HEK293T (cell line): ENCODE measurements at regions not wholly inside any gene's neighbourhood (a gene's known extent, or its start where the extent isn't known, plus 50 kb on each side); places are given as distances from the start of the nearest gene placed in this dataset.

Source experiments
- BHLHE40 ChIP-seq: fragments of 450-650 bp; IDR thresholded peaks from 2 replicates; pipeline ENCODE4 v1.6.1; 2016; ENCODE audit warnings: mild to moderate bottlenecking, moderate library complexity, borderline replicate concordance
- CTBP1 ChIP-seq: fragments of 450-650 bp; IDR thresholded peaks from 2 replicates; pipeline ENCODE4 v1.6.1; 2016; ENCODE audit warnings: borderline replicate concordance
- ELF4 ChIP-seq: fragments of 450-650 bp; IDR thresholded peaks from 2 replicates; pipeline ENCODE4 v1.6.1; 2017; ENCODE audit warnings: antibody characterized with exemption
- FOXM1 ChIP-seq: fragments of 450-650 bp; IDR thresholded peaks from 2 replicates; pipeline ENCODE4 v1.6.1; 2017; ENCODE audit warnings: mild to moderate bottlenecking, borderline replicate concordance
- HDGF ChIP-seq: fragments of 450-650 bp; IDR thresholded peaks from 2 replicates; pipeline ENCODE4 v1.6.1; 2017; ENCODE audit warnings: antibody characterized with exemption, borderline replicate concordance
- LEF1 ChIP-seq: fragments of 450-650 bp; IDR thresholded peaks from 2 replicates; pipeline ENCODE4 v1.6.1; 2017; ENCODE audit warnings: mild to moderate bottlenecking, borderline replicate concordance
- TARDBP ChIP-seq: fragments of 450-650 bp; IDR thresholded peaks from 2 replicates; pipeline ENCODE4 v1.6.1; 2016
- ZNF384 ChIP-seq: fragments of 450-650 bp; IDR thresholded peaks from 2 replicates; pipeline ENCODE4 v1.6.1; 2016

DNA sequence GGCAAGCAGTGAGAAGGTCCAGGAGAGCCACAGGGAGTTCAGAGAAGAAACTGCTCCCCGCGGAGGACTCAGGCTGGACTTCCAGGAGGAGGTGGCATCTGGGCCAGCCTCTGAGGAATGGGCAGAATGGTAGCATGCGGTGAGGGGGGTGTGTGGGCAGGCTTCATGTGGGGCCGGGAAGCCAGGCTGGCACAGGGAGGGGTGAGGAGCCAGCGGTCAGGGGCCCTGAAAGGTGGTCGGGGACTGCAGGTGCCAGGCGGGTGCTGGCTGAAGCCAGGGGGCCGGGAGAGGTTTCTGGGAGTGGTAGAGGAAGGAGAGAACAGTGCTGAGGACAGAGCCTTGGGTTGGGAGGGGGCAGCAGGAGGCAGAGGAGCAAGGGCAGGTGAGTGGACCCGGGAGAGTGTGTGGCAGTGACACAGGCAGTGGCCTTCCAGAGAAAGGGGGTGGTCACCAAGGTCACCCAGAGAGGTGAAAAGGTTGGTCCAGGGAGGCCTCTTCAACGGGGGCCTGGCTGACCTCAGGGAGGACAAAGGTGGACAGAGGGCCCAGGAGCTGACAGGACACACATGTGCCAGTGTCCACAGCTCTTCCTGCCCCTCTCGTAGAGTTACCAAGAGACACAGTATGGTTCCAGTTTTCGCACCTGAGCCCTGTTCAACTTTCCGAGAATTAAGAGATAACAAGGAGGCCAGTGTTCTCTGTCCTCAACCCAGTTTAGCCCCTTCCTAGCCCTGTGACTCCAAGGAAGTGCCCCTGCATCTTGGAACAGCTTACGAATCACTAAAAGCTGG is 101.2 kb upstream of the ASB18 start:
- TF ChIP-seq FOXM1 (no peak), ZNF384 (no peak), HDGF (no peak), TARDBP (no peak), CTBP1 (no peak), LEF1 (no peak), ELF4 (no peak), BHLHE40 (no peak)
